T-helper 1 cell treated with Interleukin-12 subunit alpha and Interleukin-12 subunit beta and Interleukin-4 antibody, amounts not matched to agents 30 ng/mL and 1 ng/mL, for 36 hours (primary cell): ENCODE measurements at regions not wholly inside any gene's neighbourhood (a gene's known extent, or its start where the extent isn't known, plus 50 kb on each side); places are given as distances from the start of the nearest gene placed in this dataset.

Experiments
- intact Hi-C: fragments of 100-400 bp; cut with micrococcal nuclease; formaldehyde crosslinking; loops from one replicate; pipeline ENCODE4 v1.15.1; 2024

DNA sequence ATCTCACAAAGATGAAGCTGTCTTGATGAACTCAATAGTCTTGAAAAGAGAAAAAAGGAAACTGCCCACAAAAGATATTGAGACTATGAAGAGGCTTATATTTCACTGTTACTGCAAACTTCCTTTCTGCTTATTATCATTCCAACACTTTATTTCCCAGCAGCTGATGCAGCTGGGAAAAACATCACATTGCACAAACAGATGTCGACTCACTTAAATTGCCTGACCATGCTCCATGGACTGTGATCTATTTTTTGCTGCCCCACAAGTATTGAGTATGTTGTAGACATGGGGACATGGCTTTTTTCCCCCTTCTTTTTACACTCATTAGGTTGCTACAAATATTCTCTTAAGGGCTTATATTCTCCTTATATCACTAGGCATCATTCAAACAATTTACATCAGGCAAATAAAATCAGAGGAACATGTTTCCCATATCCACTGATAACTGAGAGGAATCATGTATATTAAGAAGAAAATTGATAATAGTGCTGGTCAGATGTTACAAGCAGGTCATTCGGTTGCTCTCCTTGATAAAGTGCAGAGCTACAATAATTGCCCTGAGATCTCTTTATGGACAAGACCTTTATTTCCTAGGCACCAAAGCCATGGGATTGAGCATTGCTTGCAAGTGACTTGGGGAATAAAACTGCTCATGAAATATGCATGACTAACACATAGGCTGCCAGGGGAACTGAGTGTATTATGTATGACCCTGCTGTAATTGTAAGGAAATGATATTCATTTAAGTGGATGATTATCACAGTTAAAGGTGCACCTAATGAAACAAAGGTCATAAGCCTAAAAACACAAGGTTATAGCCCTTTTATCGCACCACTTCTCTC, 509.9 kb downstream of the ZNF608 start:
- intact Hi-C loops: no loop called here

GRCh38 chr5:124235576-124235975, 510.9 kb downstream of the ZNF608 start:
- intact Hi-C loops: no loop called here

DNA sequence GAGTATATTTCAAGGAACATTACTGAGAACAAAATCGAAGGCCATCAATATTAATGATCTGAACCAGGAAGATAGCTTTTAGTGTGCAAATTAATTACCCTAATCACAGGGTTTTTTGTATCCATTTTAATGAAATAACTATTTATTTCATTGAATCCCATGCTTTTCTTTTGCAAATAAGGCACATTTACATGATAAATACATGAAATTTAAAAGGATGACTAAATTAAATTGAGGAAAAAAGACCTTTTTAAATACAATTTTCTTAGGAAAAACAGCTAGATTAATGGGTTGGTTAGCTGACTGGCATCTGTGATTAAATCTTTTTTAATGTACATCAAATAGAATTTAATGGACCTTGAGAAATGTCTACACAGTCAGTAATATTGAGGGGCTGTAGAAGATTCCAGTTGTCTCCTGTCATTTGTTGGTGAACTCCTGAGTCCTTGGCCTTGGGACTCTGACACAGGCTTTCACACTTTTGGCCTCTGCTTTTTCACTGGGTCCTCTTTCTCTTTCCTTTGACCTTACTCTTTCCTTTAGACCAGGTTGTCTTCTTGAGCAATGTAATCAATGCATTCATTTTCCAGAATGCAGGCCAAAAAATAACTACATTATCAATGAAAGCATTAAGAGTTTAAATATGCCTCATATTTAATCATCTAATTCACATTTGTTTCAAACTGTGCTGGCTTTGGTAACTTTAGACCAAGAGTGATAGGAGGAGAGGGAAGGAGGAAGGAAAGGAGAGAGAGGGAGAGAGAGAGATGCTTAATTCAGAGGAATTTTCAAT, 511.5 kb downstream of the ZNF608 start:
- intact Hi-C loops: no loop called here

DNA sequence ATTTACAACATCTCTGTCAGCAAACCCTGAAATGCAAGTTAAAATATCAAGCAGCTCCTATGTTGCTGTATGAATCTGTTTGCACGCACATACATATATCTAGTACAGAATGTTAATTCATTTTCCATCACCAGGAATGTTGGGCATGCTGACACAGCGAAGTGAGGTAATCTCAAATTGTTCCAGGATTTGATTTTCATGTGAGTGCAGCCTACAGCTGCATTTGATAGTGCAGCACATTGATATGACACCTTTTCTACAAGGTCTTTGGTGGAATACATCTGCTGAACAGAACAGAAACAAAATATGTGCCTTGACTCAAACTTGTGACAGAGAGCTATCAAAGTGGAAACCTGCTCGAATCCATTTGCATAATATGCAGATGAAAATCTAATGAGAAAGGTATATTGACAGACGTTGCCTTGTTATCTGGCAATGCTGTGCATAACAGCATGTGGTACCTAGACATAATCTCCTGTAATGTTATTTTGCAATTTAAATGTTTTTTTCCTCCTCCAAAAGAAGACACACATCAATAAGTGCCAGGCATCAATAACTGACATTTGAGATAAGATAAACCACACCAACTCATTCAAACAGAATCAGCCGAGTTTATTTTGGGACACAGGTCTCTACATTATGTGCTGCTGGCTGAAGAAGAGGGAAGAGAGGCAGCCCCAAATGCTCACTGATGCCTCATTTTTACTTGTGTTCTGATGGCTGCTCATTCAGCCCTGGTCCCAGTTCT, 512.2 kb downstream of the ZNF608 start:
- intact Hi-C loops: no loop called here

GRCh38 chr5:124232515-124232914, 513.9 kb downstream of the ZNF608 start:
- intact Hi-C loops: no loop called here

GRCh38 chr5:124231802-124232201, 514.6 kb downstream of the ZNF608 start:
- intact Hi-C loops: no loop called here

DNA sequence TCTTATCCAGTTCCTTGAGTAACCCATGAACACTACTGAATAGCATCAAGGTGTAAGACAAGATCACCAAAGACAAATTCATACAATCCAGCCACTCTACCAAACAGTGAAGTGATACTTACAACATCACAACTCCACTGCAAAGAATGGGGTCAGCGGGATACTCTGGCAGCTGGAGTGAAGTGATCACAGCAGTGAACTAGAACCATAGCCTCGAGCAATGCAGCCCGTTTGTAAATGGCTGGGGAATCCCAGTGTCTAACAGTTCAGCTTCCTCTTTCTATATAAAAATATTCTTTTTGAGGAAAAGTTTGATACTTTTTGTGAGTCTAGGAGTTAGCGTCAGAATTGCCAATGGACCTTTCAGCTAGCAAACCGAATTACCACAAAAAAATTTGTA, 515.2 kb downstream of the ZNF608 start:
- intact Hi-C loops: no loop called here

DNA sequence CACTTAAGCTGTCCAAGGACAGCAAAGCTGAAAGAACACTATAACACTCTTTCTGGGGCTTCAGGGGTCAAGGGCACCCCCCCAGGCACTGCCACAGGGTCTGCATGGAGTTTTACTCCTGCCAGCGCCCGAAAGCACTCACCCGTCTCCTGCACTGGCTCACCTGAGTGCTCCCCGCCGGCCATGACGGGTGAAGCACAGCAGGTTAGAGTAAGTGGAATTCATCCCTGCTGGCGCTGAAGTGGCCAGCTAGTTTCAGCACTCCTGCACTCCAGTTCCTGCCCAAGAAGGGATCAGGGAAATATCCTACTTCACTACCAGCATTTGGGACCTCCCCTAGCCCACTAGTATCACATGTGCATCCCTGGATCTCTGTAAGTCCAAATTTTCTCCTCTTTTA, 516.0 kb downstream of the ZNF608 start:
- intact Hi-C loops: no loop called here

GRCh38 chr5:124229352-124229751, 517.1 kb downstream of the ZNF608 start:
- intact Hi-C loops: no loop called here

- intact Hi-C loops: no loop called here
Measured at GRCh38 chr5:124227914-124228313, 518.5 kb downstream of the ZNF608 start.

DNA sequence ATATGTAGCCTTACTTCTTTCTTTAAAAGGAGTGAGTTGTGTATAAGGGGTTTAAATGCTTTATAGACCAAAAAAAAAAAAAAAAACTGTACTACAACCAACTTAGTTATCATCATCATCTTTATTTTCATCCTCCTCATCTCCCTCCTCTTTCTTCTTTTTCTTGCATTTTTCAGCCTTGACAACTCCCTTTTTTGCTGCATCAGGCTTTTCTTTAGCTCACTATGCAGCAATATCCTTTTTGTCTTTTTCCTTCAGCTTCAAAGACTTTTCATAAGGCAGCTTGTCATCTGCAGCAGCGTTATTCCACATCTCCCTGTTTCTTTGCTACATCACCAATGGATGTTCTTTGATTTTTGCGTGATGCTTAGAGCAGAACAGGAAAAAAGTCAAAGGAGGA, 526.0 kb downstream of the ZNF608 start:
- intact Hi-C loops: no loop called here

DNA sequence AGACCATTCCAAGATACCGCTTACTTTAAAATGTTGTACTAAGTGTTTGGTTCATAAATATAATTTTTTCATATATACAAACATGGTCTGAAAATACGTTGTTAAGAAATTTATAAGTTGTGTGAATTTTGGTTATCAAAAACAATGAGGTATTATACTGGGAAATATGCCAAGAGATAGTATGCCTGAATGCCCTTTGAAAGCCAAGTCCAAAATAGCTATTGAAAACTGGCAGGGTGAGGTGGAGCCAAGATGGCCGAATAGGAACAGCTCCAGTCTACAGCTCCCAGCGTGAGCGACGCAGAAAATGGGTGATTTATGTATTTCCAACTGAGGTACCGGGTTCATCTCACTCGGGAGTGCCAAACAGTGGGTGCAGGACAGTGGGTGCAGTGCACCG, 533.5 kb downstream of the ZNF608 start:
- intact Hi-C loops: no loop called here

- intact Hi-C loops: no loop called here
Measured at GRCh38 chr5:124210111-124210910, 536.1 kb downstream of the ZNF608 start.

GRCh38 chr5:124207118-124207517, 539.3 kb downstream of the ZNF608 start:
- intact Hi-C loops: no loop called here

DNA sequence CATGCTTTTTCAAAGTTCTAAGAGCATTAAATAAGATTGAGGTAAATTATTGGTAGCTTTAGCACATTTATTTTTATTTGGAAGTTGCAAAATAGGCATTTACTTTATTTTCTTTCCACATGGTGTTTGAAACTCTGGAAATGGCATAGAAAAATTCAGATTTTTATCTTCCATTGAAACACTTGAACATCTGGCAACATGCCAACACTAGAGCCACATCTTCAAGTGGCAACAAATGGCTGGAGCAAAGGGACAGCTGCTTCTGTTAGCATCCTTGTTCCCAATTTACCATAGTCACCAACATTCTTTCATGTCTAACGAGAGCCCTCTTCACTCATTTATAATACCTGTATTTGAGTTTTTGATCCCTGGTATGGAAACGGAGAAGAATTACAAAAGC, 539.9 kb downstream of the ZNF608 start:
- intact Hi-C loops: no loop called here

DNA sequence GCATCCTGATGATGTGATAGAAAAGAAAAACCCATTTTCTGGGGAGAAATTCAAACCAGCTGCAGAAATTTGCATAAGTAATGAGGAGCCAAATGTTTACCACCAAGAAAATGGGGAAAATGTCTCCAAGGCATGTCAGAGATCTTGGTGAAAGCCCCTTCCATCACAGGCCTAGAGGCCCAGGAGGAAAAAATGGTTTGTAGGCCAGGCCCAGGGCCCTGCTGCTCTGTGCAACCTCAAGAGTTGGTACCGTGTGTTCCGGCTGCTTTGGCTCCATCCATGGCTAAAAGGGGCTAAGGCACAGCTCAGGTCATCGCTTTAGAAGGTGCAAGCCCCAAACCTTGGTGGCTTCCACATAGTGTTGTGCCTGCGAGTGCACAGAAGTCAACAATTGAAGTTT, 543.1 kb downstream of the ZNF608 start:
- intact Hi-C loops: no loop called here

- intact Hi-C loops: no loop called here
Measured at GRCh38 chr5:124200381-124200780, 546.1 kb downstream of the ZNF608 start.

DNA sequence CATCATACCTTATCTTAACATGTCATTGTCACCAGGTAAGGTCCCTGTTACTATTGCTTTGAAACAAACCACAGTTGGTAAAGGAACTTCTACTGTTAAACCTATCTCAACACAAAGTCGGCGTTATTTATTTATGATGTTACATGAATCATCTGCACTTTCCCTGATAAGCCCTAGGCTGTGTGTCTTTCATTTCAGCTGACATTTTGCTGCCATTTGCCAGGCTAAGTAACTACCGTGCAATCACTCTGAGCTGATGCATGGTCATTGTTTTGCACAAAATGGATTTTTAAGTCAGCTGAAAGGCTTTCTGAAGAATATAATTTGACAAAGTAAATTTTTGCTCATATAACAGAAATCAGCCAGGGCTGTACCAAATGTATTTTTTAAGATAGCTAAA, 546.5 kb downstream of the ZNF608 start:
- intact Hi-C loops: no loop called here

DNA sequence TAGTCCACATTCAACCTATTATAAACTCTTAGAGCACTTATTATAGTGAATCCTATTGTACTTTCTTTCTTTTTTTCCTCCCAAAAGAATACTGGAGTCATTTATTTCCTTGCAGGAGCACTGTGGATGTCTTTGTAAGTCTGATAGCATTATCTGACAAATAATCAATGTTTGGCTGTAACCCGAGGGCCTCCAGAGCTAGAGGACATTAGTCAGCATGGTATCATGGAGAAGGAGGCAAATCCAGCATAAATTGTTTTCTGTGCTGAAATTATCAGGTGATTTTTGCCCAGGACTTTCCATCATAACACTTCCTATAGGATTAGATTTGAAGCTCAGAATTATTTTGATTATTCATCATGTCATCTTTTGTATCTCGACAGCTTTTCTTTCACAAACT, 551.0 kb downstream of the ZNF608 start:
- intact Hi-C loops: no loop called here

DNA sequence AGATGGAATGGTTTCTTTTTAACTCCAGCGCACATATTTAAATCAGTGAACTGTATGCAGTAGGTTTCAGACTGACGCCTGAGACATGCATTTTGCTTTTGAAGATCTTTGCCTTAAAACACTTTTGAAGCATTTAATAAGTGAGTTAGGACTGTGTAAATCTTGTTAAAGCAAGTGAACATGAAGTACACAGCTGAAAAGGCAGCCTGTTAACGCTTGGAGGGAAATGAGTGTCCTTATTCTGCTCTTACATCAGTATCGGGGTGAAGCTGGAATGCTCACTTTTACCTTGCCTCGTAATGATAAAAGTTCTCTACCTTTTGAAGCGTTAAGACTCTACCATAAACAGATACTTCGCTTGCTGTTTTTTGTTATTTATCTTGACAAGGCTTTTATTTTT, 552.2 kb downstream of the ZNF608 start:
- intact Hi-C loops: no loop called here

DNA sequence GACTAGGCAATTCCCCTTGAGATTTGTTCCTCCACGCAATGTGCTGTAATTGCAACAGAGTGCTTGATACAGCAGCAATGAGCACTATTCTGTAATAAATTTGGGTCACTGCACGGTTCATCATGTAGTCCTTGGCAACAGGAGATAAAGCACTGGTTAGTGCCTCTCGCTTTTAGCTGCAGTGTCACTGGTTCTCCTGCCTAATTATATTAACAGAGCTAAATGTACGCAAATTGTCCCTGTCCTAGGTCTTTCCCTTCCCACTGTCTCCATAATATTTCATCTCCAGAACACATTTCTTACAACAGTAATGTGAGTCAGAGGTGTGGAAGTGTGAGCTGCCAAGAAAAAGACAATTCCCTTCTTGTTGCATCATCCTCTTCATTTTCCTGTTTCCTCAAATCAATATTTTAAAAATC, 553.1 kb downstream of the ZNF608 start:
- intact Hi-C loops: no loop called here
